ENCODE measurements at regions not wholly inside any gene's neighbourhood (a gene's known extent, or its start where the extent isn't known, plus 50 kb on each side); places are given as distances from the start of the nearest gene placed in this dataset.

DNA sequence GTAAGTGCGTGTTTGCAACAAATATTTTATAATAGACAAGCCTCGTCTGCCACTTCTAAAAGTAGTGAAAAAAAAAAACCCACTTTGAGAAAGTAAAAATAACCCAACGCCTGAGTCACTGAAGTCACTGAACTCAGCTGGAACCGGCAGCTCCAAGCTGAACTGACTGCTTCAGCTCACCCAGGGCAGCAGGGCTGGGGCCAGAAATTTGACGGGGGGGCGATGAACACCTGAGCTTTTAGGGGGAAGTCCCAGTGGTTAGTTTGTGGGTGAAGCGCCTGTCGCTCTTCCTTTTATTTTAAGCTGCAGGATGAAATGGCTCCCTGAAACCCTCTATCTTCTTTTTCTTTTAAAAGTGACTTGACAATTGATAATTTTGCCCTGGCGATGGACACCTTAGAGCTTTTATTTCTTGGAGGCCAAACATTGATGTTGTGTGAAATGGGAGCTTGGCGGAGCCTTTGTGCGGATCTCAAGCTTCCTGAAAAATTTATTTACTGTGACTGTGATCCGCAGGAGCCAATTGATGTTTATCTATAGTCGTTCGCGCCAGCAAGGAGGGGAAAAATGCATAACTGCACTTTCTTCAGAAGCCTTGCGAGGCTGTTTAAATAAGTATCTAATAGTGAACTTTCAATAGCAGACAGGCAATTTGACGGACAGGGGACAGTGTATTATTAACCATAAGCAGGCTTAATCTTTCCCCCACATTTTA, 173.2 kb upstream of the MYL2 start:
- ATAC-seq = no peak

DNA sequence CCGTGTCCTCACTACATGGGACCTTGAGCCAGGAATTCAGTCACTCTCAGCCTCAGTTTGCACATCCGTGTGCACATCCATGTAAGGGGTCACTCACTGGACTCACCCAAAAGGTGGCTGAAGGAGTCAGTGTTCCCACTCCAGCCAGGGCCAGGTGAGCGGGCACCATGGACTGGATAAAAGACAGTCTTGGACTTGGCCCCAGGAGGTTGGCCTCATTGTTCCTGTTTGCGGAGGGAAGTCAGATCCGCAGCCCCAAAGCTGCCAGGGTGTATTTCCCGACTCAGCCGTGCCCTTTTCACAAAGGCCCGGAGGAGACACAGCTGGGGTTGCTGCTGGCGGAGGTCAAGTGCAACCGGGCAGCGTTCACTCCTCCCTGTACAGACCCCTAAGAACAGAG, 170.7 kb upstream of the MYL2 start:
- TF ChIP-seq ZC3H10 (CRISPR knock-in tag; IDR thresholded peaks at IDR 0.05) (no peak), GLIS3 (CRISPR knock-in tag; IDR thresholded peaks at IDR 0.05) (no peak), SNAI2 (CRISPR knock-in tag; IDR thresholded peaks at IDR 0.05) (no peak), CSDC2 (CRISPR knock-in tag; IDR thresholded peaks at IDR 0.05) (no peak), ZNF565 (CRISPR knock-in tag; conservative IDR thresholded peaks at IDR 0.05; ENCODE audit: low read depth) (no peak), TOX (CRISPR knock-in tag; IDR thresholded peaks at IDR 0.05; ENCODE audit: borderline replicate concordance) (no peak), ARNTL (CRISPR knock-in tag; IDR thresholded peaks at IDR 0.05; ENCODE audit: borderline replicate concordance, low read depth) (no peak), BACH2 (CRISPR knock-in tag; IDR thresholded peaks at IDR 0.05; ENCODE audit: borderline replicate concordance) (no peak)
- TF ChIP-seq, protein P1, sequence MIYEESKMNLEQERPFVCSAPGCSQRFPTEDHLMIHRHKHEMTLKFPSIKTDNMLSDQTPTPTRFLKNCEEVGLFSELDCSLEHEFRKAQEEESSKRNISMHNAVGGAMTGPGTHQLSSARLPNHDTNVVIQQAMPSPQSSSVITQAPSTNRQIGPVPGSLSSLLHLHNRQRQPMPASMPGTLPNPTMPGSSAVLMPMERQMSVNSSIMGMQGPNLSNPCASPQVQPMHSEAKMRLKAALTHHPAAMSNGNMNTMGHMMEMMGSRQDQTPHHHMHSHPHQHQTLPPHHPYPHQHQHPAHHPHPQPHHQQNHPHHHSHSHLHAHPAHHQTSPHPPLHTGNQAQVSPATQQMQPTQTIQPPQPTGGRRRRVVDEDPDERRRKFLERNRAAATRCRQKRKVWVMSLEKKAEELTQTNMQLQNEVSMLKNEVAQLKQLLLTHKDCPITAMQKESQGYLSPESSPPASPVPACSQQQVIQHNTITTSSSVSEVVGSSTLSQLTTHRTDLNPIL (CRISPR knock-in tag; IDR thresholded peaks at IDR 0.05; ENCODE audit: low read depth) = no peak
- ATAC-seq = no peak

More for the DNA sequence above, 173.2 kb upstream of the MYL2 start:
- TF ChIP-seq TOX (CRISPR knock-in tag; IDR thresholded peaks at IDR 0.05; ENCODE audit: borderline replicate concordance) (no peak), TCF4 (CRISPR knock-in tag; IDR thresholded peaks at IDR 0.05; ENCODE audit: borderline replicate concordance) (no peak)

DNA sequence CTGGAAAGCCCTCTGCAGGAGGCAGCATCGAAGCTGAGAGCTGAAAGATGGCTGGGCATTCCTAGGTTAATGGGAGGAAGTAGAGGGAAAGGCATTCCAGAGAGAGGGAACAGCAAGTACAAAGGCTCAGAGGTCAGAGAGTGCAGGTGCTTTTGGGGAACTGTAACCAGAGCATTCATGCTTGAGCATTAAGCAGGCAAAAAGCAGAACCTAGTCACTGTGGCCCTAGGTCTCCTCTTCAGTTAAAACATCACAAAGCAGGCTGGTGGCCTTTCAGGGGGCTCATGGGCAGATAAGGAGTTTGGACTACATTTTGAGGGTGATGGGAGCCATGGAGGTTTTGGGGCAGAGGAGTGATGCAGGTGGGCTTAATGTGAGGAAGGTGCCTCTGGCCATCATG, 169.2 kb upstream of the MYL2 start:
- TF ChIP-seq ZNF70 (CRISPR knock-in tag; IDR thresholded peaks at IDR 0.05) = no peak
- no peak for TF ChIP-seq ZNF8 (CRISPR knock-in tag; IDR thresholded peaks at IDR 0.05)
- no peak for TF ChIP-seq ZFP30 (CRISPR knock-in tag; IDR thresholded peaks at IDR 0.05)
- no peak for TF ChIP-seq BACH2 (CRISPR knock-in tag; IDR thresholded peaks at IDR 0.05; ENCODE audit: borderline replicate concordance)
- TF ChIP-seq, protein P2, sequence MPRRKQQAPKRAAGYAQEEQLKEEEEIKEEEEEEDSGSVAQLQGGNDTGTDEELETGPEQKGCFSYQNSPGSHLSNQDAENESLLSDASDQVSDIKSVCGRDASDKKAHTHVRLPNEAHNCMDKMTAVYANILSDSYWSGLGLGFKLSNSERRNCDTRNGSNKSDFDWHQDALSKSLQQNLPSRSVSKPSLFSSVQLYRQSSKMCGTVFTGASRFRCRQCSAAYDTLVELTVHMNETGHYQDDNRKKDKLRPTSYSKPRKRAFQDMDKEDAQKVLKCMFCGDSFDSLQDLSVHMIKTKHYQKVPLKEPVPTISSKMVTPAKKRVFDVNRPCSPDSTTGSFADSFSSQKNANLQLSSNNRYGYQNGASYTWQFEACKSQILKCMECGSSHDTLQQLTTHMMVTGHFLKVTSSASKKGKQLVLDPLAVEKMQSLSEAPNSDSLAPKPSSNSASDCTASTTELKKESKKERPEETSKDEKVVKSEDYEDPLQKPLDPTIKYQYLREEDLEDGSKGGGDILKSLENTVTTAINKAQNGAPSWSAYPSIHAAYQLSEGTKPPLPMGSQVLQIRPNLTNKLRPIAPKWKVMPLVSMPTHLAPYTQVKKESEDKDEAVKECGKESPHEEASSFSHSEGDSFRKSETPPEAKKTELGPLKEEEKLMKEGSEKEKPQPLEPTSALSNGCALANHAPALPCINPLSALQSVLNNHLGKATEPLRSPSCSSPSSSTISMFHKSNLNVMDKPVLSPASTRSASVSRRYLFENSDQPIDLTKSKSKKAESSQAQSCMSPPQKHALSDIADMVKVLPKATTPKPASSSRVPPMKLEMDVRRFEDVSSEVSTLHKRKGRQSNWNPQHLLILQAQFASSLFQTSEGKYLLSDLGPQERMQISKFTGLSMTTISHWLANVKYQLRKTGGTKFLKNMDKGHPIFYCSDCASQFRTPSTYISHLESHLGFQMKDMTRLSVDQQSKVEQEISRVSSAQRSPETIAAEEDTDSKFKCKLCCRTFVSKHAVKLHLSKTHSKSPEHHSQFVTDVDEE (CRISPR knock-in tag; IDR thresholded peaks at IDR 0.05) = no peak
- no peak for TF ChIP-seq TOX (CRISPR knock-in tag; IDR thresholded peaks at IDR 0.05; ENCODE audit: borderline replicate concordance)
- no peak for TF ChIP-seq GLIS3 (CRISPR knock-in tag; IDR thresholded peaks at IDR 0.05)
- no peak for TF ChIP-seq ZFP3 (CRISPR knock-in tag; IDR thresholded peaks at IDR 0.05)
- TF ChIP-seq, protein P3, sequence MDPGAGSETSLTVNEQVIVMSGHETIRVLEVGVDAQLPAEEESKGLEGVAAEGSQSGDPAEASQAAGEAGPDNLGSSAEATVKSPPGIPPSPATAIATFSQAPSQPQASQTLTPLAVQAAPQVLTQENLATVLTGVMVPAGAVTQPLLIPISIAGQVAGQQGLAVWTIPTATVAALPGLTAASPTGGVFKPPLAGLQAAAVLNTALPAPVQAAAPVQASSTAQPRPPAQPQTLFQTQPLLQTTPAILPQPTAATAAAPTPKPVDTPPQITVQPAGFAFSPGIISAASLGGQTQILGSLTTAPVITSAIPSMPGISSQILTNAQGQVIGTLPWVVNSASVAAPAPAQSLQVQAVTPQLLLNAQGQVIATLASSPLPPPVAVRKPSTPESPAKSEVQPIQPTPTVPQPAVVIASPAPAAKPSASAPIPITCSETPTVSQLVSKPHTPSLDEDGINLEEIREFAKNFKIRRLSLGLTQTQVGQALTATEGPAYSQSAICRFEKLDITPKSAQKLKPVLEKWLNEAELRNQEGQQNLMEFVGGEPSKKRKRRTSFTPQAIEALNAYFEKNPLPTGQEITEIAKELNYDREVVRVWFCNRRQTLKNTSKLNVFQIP (CRISPR knock-in tag; IDR thresholded peaks at IDR 0.05; ENCODE audit: borderline replicate concordance, low read depth) = no peak
- TF ChIP-seq TCF4 (CRISPR knock-in tag; IDR thresholded peaks at IDR 0.05; ENCODE audit: borderline replicate concordance) = no peak
- TF ChIP-seq, protein P4, sequence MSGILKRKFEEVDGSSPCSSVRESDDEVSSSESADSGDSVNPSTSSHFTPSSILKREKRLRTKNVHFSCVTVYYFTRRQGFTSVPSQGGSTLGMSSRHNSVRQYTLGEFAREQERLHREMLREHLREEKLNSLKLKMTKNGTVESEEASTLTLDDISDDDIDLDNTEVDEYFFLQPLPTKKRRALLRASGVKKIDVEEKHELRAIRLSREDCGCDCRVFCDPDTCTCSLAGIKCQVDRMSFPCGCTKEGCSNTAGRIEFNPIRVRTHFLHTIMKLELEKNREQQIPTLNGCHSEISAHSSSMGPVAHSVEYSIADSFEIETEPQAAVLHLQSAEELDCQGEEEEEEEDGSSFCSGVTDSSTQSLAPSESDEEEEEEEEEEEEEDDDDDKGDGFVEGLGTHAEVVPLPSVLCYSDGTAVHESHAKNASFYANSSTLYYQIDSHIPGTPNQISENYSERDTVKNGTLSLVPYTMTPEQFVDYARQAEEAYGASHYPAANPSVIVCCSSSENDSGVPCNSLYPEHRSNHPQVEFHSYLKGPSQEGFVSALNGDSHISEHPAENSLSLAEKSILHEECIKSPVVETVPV (CRISPR knock-in tag; IDR thresholded peaks at IDR 0.05) = no peak
- no peak for TF ChIP-seq PPARA (CRISPR knock-in tag; IDR thresholded peaks at IDR 0.05; ENCODE audit: borderline replicate concordance)
- no peak for TF ChIP-seq ZNF565 (CRISPR knock-in tag; conservative IDR thresholded peaks at IDR 0.05; ENCODE audit: low read depth)
- TF ChIP-seq SNAI2 (CRISPR knock-in tag; IDR thresholded peaks at IDR 0.05) = no peak
- no peak for TF ChIP-seq ARNTL (CRISPR knock-in tag; IDR thresholded peaks at IDR 0.05; ENCODE audit: borderline replicate concordance, low read depth)
- no peak for TF ChIP-seq OSR1 (CRISPR knock-in tag; IDR thresholded peaks at IDR 0.05)
- TF ChIP-seq ISL1 (CRISPR knock-in tag; IDR thresholded peaks at IDR 0.05) = no peak
- TF ChIP-seq, protein P5, sequence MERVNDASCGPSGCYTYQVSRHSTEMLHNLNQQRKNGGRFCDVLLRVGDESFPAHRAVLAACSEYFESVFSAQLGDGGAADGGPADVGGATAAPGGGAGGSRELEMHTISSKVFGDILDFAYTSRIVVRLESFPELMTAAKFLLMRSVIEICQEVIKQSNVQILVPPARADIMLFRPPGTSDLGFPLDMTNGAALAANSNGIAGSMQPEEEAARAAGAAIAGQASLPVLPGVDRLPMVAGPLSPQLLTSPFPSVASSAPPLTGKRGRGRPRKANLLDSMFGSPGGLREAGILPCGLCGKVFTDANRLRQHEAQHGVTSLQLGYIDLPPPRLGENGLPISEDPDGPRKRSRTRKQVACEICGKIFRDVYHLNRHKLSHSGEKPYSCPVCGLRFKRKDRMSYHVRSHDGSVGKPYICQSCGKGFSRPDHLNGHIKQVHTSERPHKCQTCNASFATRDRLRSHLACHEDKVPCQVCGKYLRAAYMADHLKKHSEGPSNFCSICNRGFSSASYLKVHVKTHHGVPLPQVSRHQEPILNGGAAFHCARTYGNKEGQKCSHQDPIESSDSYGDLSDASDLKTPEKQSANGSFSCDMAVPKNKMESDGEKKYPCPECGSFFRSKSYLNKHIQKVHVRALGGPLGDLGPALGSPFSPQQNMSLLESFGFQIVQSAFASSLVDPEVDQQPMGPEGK (CRISPR knock-in tag; IDR thresholded peaks at IDR 0.05; ENCODE audit: borderline replicate concordance) = no peak
- no peak for ATAC-seq
